K562 (cell line): ENCODE measurements at regions not wholly inside any gene's neighbourhood (a gene's known extent, or its start where the extent isn't known, plus 50 kb on each side); places are given as distances from the start of the nearest gene placed in this dataset.

ENCODE experiments used
- ASH1L ChIP-seq: fragments of 450-650 bp; IDR thresholded peaks from 2 replicates; pipeline ENCODE4 v1.6.1; 2018; ENCODE audit warnings: borderline replicate concordance, mild to moderate bottlenecking, low read depth; ENCODE audit not compliant: partially characterized antibody
- E2F3 ChIP-seq: fragments of 250-450 bp; sonication (Bioruptor Pico); IDR thresholded peaks from 2 replicates; pipeline ENCODE4 v1.4.0; 2020; ENCODE audit warnings: mild to moderate bottlenecking
- LARP7 ChIP-seq: fragments of 450-650 bp; IDR thresholded peaks from 2 replicates; pipeline ENCODE4 v1.6.1; 2016
- POLR3A ChIP-seq: IDR thresholded peaks from 2 replicates; pipeline ENCODE4 v1.6.1; 2011; ENCODE audit warnings: borderline replicate concordance, mild to moderate bottlenecking, moderate library complexity; ENCODE audit not compliant: insufficient read length, insufficient read depth; ENCODE audit errors: extremely low read depth
- RHOXF2B ChIP-seq: fragments of 250-450 bp; sonication (Bioruptor Pico); conservative IDR thresholded peaks from 2 replicates; pipeline ENCODE4 v1.5.1; 2021
- SIRT6 ChIP-seq: IDR thresholded peaks from one replicate; pipeline ENCODE4 v1.6.1; 2012; ENCODE audit warnings: low read depth, mild to moderate bottlenecking, control low read depth, inconsistent platforms, low read length, moderate library complexity
- ZNF239 ChIP-seq: fragments of 250-450 bp; sonication (Bioruptor Pico); IDR thresholded peaks from 2 replicates; pipeline ENCODE4 v1.4.0; 2020; ENCODE audit warnings: mild to moderate bottlenecking
- TF ChIP-seq, protein P1 (sequence below): fragments of 250-450 bp; sonication (Bioruptor Pico); IDR thresholded peaks from 2 replicates; pipeline ENCODE4 v1.8.0; 2021; ENCODE audit warnings: moderate library complexity, mild to moderate bottlenecking, inconsistent platforms
- TF ChIP-seq, protein P2 (sequence below): fragments of 250-450 bp; sonication (Bioruptor Pico); IDR thresholded peaks from 2 replicates; pipeline ENCODE4 v1.8.0; 2021; ENCODE audit warnings: borderline replicate concordance, mild to moderate bottlenecking, moderate library complexity; ENCODE audit not compliant: poor library complexity, severe bottlenecking
- TF ChIP-seq, protein P3 (sequence below): fragments of 250-450 bp; sonication (Bioruptor Pico); IDR thresholded peaks from 2 replicates; pipeline ENCODE4 v1.9.0; 2021; ENCODE audit warnings: mild to moderate bottlenecking, inconsistent platforms

DNA sequence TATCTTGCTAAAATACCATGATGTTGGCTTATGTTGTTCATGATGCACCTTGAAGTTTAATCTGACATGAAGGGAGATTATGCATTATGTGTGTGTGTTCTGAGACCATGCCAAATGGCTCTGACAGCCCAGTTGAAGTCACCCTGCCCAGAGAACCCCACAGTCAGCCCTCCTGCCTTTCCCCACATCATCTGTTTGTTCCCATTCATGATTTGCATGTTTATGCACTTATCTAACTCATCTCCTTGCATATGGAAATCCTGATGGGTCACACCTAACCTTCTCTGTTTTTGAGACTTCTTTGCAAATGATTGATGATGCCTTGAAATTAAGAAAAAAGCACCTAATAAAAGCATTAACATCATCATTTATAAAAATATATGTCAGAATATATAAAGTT, 752.2 kb downstream of the GALR1 start (continued):
- TF ChIP-seq, protein P1, sequence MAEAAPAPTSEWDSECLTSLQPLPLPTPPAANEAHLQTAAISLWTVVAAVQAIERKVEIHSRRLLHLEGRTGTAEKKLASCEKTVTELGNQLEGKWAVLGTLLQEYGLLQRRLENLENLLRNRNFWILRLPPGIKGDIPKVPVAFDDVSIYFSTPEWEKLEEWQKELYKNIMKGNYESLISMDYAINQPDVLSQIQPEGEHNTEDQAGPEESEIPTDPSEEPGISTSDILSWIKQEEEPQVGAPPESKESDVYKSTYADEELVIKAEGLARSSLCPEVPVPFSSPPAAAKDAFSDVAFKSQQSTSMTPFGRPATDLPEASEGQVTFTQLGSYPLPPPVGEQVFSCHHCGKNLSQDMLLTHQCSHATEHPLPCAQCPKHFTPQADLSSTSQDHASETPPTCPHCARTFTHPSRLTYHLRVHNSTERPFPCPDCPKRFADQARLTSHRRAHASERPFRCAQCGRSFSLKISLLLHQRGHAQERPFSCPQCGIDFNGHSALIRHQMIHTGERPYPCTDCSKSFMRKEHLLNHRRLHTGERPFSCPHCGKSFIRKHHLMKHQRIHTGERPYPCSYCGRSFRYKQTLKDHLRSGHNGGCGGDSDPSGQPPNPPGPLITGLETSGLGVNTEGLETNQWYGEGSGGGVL (CRISPR knock-in tag): no peak
- TF ChIP-seq, protein P2, sequence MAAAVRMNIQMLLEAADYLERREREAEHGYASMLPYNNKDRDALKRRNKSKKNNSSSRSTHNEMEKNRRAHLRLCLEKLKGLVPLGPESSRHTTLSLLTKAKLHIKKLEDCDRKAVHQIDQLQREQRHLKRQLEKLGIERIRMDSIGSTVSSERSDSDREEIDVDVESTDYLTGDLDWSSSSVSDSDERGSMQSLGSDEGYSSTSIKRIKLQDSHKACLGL (CRISPR knock-in tag): no peak
- TF ChIP-seq ZNF239 (CRISPR knock-in tag): no peak
- TF ChIP-seq SIRT6: no peak
- TF ChIP-seq ASH1L: no peak
- TF ChIP-seq POLR3A: no peak
- TF ChIP-seq E2F3 (CRISPR knock-in tag): no peak
- no peak for TF ChIP-seq LARP7
- TF ChIP-seq, protein P3, sequence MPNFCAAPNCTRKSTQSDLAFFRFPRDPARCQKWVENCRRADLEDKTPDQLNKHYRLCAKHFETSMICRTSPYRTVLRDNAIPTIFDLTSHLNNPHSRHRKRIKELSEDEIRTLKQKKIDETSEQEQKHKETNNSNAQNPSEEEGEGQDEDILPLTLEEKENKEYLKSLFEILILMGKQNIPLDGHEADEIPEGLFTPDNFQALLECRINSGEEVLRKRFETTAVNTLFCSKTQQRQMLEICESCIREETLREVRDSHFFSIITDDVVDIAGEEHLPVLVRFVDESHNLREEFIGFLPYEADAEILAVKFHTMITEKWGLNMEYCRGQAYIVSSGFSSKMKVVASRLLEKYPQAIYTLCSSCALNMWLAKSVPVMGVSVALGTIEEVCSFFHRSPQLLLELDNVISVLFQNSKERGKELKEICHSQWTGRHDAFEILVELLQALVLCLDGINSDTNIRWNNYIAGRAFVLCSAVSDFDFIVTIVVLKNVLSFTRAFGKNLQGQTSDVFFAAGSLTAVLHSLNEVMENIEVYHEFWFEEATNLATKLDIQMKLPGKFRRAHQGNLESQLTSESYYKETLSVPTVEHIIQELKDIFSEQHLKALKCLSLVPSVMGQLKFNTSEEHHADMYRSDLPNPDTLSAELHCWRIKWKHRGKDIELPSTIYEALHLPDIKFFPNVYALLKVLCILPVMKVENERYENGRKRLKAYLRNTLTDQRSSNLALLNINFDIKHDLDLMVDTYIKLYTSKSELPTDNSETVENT (CRISPR knock-in tag): no peak
- TF ChIP-seq RHOXF2B (CRISPR knock-in tag): no peak
